GM12878 (cell line): ENCODE measurements at regions not wholly inside any gene's neighbourhood (a gene's known extent, or its start where the extent isn't known, plus 50 kb on each side); places are given as distances from the start of the nearest gene placed in this dataset.

Experiments used
- ATAC-seq: fragments of 200-7000 bp; cut with Tn5 transposase; 3 replicates; pipeline ENCODE4 v1.9.1; 2020; ENCODE audit warnings: mild to moderate bottlenecking, moderate library complexity
- BruUV-seq: library from RNA; stranded (reverse); fragments of 400-500 nt; replicated peaks from 2 replicates; lab custom pipeline; 2021; lab: Mats Ljungman, UMichigan
- CTCF ChIA-PET: fragments of 300-600 bp; sonication (Branson Sonifier 250); formaldehyde crosslinking; extraction: SDS; loops from one replicate; lab custom pipeline; 2021; ENCODE audit warnings: inconsistent platforms; lab: Yijun Ruan, JAX
- POLR2A ChIA-PET: fragments of 350-600 bp; formaldehyde crosslinking; extraction: SDS; loops from one replicate; lab custom pipeline; 2021; ENCODE audit warnings: inconsistent platforms; lab: Charles Lee
- RAD21 ChIA-PET: fragments of 300-600 bp; sonication (Branson Sonifier 250); formaldehyde crosslinking; loops from one replicate; lab custom pipeline; 2023; ENCODE audit warnings: antibody characterized with exemption; ENCODE audit not compliant: unreplicated experiment; lab: Charles Lee
- SMC1A ChIA-PET: fragments of 300-600 bp; sonication (Branson Sonifier 250); formaldehyde crosslinking; loops from one replicate; lab custom pipeline; 2023; ENCODE audit not compliant: unreplicated experiment, uncharacterized antibody; lab: Charles Lee
- DNase-seq: peaks from one replicate; pipeline ENCODE4 v3.0.0-alpha.2; 2011; ENCODE audit warnings: low read depth, low spot score
- FAIRE-seq: peaks from 3 replicates; lab custom pipeline; 2011; peaks lifted over from hg19 to GRCh38; lab: Jason Lieb, UNC
- H2AFZ ChIP-seq: 2 replicates; pipeline ENCODE4 v1.6.0; 2011; ENCODE audit warnings: low read depth, low read length, control low read depth; ENCODE audit not compliant: control insufficient read depth
- H3K27ac ChIP-seq: 2 replicates; pipeline ENCODE4 v1.5.1; 2011; ENCODE audit warnings: control low read depth; ENCODE audit not compliant: control insufficient read depth, insufficient read depth
- H3K27me3 ChIP-seq, 2 experiments: replicated peaks in 1 of 2; 2 replicates each; pipeline versions ENCODE4 v1.6.0 to v1.6.1; 2011; ENCODE audit warnings: low read length in 1 of 2; ENCODE audit not compliant: control insufficient read depth in 2 of 2, insufficient read depth in 2 of 2
- H3K36me3 ChIP-seq, 2 experiments: 2 replicates each; pipeline ENCODE4 v1.5.1; 2011; ENCODE audit warnings: low read length in 1 of 2; ENCODE audit not compliant: control insufficient read depth in 2 of 2, insufficient read depth in 2 of 2
- H3K4me1 ChIP-seq: 2 replicates; pipeline ENCODE4 v1.6.1; 2011; ENCODE audit warnings: mild to moderate bottlenecking, low read length, moderate library complexity, mixed read lengths; ENCODE audit not compliant: control insufficient read depth, insufficient read depth
- H3K4me2 ChIP-seq: 2 replicates; pipeline ENCODE4 v1.6.0; 2011; ENCODE audit warnings: control low read depth; ENCODE audit not compliant: control insufficient read depth, insufficient read depth
- H3K4me3 ChIP-seq: fragments of 200-600 bp; sonication (generic); 2 replicates; pipeline ENCODE4 v1.5.1; 2016
- H3K79me2 ChIP-seq: 2 replicates; pipeline ENCODE4 v1.6.0; 2011; ENCODE audit warnings: low read length; ENCODE audit not compliant: control insufficient read depth, insufficient read depth
- H3K9ac ChIP-seq: 2 replicates; pipeline ENCODE4 v1.8.0; 2011; ENCODE audit warnings: low read length, control low read depth, mixed read lengths; ENCODE audit not compliant: control insufficient read depth, insufficient read depth
- H3K9me3 ChIP-seq: replicated peaks from 3 replicates; pipeline ENCODE4 v1.5.1; 2011; ENCODE audit warnings: mild to moderate bottlenecking, low read length; ENCODE audit not compliant: control insufficient read depth, insufficient read depth
- H4K20me1 ChIP-seq: 2 replicates; pipeline ENCODE4 v1.6.0; 2011; ENCODE audit not compliant: control insufficient read depth, insufficient read depth
- CBX3 ChIP-seq: fragments of 200-600 bp; sonication (generic); IDR thresholded peaks from 2 replicates; pipeline ENCODE4 v1.6.1; 2016; ENCODE audit warnings: low read depth, borderline replicate concordance
- ETV6 ChIP-seq, 2 experiments: fragments of 450-650 bp in 1 of 2; IDR thresholded peaks in 1 of 2; conservative IDR thresholded peaks in 1 of 2; 2 replicates each; pipeline ENCODE4 v1.6.1; 2014; ENCODE audit warnings: antibody characterized with exemption in 1 of 2, borderline replicate concordance in 1 of 2, low read depth in 1 of 2, mild to moderate bottlenecking in 1 of 2, moderate library complexity in 1 of 2
- FOS ChIP-seq: IDR thresholded peaks from 3 replicates; pipeline ENCODE4 v1.6.1; 2011; ENCODE audit warnings: borderline replicate concordance; ENCODE audit not compliant: insufficient read length; ENCODE audit errors: extremely low read depth
- MTA2 ChIP-seq: fragments of 450-650 bp; IDR thresholded peaks from 2 replicates; pipeline ENCODE4 v1.6.1; 2016; ENCODE audit warnings: low read depth, mild to moderate bottlenecking, moderate library complexity
- MYC ChIP-seq: IDR thresholded peaks from 2 replicates; pipeline ENCODE4 v1.6.1; 2011; ENCODE audit warnings: mild to moderate bottlenecking, low read length, moderate library complexity, inconsistent platforms; ENCODE audit not compliant: insufficient read depth, insufficient replicate concordance, insufficient read length, severe bottlenecking
- NFYB ChIP-seq: IDR thresholded peaks from 2 replicates; pipeline ENCODE4 v1.6.1; 2011; ENCODE audit warnings: low read depth, mild to moderate bottlenecking, low read length, improper control_type of control experiment, moderate library complexity; ENCODE audit not compliant: insufficient read depth
- SMARCA5 ChIP-seq: fragments of 450-650 bp; IDR thresholded peaks from 2 replicates; pipeline ENCODE4 v1.6.1; 2017; ENCODE audit warnings: mild to moderate bottlenecking
- SUZ12 ChIP-seq: fragments of 200-600 bp; sonication (generic); IDR thresholded peaks from one replicate; pipeline ENCODE4 v1.6.1; 2018; ENCODE audit warnings: antibody characterized with exemption, mild to moderate bottlenecking; ENCODE audit not compliant: unreplicated experiment
- WGBS: methylation state at CpG from one replicate; pipeline ENCODE4 v1.1.6; 2016; ENCODE audit warnings: low lambda C conversion rate; ENCODE audit not compliant: insufficient replicate concordance, insufficient coverage; ENCODE audit errors: missing lambda C conversion rate; 5-methylcytosine and 5-hydroxymethylcytosine counted together
- in situ Hi-C: fragments of 300-500 bp; cut with MboI; formaldehyde crosslinking; loops from 9 replicates; pipeline ENCODE4 v1.14.3; 2018; ENCODE audit warnings: mixed read lengths
- intact Hi-C: fragments of 100-400 bp; cut with micrococcal nuclease; formaldehyde crosslinking; loops from one replicate; pipeline ENCODE4 v1.14.2; 2022; ENCODE audit not compliant: unreplicated experiment
- TF ChIP-seq, protein P1 (sequence below): IDR thresholded peaks from 2 replicates; pipeline ENCODE4 v1.6.1; 2012; ENCODE audit warnings: improper control_type of control experiment, low read depth, low read length; ENCODE audit not compliant: insufficient replicate concordance
- TF ChIP-seq, protein P2 (sequence below): IDR thresholded peaks from 2 replicates; pipeline ENCODE4 v1.6.1; 2012; ENCODE audit warnings: low read depth, low read length, improper control_type of control experiment
- TF ChIP-seq, protein P3 (sequence below): IDR thresholded peaks from 2 replicates; pipeline ENCODE4 v1.6.1; 2011; ENCODE audit warnings: borderline replicate concordance, low read depth, mild to moderate bottlenecking, moderate library complexity, mixed read lengths, low read length; ENCODE audit not compliant: insufficient read depth; ENCODE audit errors: extremely low read length

- H2AFZ ChIP-seq: no peak overlapping the region
- FAIRE-seq: no peak
- intact Hi-C loops: no loop called here
- ChIA-PET POLR2A (no interaction called here), SMC1A (no interaction called here), CTCF (no interaction called here), RAD21 (no interaction called here)
- no peak for ATAC-seq
- H3K4me2 ChIP-seq: no peak overlapping the region
- no peaks in the 10 kb centered on the region for H3K4me1 ChIP-seq
- WGBS: 18% methylated on average over 3 of the region's 3 CpGs
- TF ChIP-seq, protein P1, sequence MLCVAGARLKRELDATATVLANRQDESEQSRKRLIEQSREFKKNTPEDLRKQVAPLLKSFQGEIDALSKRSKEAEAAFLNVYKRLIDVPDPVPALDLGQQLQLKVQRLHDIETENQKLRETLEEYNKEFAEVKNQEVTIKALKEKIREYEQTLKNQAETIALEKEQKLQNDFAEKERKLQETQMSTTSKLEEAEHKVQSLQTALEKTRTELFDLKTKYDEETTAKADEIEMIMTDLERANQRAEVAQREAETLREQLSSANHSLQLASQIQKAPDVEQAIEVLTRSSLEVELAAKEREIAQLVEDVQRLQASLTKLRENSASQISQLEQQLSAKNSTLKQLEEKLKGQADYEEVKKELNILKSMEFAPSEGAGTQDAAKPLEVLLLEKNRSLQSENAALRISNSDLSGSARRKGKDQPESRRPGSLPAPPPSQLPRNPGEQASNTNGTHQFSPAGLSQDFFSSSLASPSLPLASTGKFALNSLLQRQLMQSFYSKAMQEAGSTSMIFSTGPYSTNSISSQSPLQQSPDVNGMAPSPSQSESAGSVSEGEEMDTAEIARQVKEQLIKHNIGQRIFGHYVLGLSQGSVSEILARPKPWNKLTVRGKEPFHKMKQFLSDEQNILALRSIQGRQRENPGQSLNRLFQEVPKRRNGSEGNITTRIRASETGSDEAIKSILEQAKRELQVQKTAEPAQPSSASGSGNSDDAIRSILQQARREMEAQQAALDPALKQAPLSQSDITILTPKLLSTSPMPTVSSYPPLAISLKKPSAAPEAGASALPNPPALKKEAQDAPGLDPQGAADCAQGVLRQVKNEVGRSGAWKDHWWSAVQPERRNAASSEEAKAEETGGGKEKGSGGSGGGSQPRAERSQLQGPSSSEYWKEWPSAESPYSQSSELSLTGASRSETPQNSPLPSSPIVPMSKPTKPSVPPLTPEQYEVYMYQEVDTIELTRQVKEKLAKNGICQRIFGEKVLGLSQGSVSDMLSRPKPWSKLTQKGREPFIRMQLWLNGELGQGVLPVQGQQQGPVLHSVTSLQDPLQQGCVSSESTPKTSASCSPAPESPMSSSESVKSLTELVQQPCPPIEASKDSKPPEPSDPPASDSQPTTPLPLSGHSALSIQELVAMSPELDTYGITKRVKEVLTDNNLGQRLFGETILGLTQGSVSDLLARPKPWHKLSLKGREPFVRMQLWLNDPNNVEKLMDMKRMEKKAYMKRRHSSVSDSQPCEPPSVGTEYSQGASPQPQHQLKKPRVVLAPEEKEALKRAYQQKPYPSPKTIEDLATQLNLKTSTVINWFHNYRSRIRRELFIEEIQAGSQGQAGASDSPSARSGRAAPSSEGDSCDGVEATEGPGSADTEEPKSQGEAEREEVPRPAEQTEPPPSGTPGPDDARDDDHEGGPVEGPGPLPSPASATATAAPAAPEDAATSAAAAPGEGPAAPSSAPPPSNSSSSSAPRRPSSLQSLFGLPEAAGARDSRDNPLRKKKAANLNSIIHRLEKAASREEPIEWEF: no peak
- TF ChIP-seq SUZ12 (no peak), MYC (no peak), NFYB (no peak), SMARCA5 (no peak), CBX3 (no peak), MTA2 (no peak), ETV6 (conservative IDR thresholded peaks at IDR 0.05 in 1 of 2, IDR thresholded peaks at IDR 0.05 in 1 of 2; ENCODE audit: borderline replicate concordance in 1 of 2, low read depth in 1 of 2) (no peak), FOS (no peak)
- TF ChIP-seq, protein P2, sequence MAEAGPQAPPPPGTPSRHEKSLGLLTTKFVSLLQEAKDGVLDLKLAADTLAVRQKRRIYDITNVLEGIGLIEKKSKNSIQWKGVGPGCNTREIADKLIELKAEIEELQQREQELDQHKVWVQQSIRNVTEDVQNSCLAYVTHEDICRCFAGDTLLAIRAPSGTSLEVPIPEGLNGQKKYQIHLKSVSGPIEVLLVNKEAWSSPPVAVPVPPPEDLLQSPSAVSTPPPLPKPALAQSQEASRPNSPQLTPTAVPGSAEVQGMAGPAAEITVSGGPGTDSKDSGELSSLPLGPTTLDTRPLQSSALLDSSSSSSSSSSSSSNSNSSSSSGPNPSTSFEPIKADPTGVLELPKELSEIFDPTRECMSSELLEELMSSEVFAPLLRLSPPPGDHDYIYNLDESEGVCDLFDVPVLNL: no peak
- TF ChIP-seq, protein P3, sequence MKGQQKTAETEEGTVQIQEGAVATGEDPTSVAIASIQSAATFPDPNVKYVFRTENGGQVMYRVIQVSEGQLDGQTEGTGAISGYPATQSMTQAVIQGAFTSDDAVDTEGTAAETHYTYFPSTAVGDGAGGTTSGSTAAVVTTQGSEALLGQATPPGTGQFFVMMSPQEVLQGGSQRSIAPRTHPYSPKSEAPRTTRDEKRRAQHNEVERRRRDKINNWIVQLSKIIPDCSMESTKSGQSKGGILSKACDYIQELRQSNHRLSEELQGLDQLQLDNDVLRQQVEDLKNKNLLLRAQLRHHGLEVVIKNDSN: no peak
- BruUV-seq: no TSS peak
- H3K27me3 ChIP-seq: no peaks in the 10 kb centered on the region
- no peaks in the 10 kb centered on the region for H3K79me2 ChIP-seq
- H3K27ac ChIP-seq: no peak overlapping the region
- H4K20me1 ChIP-seq: no peaks in the 10 kb centered on the region
- in situ Hi-C loops: no loop called here
- no peaks in the 10 kb centered on the region for H3K9me3 ChIP-seq
- H3K4me3 ChIP-seq: no peak overlapping the region
- H3K9ac ChIP-seq: no peak overlapping the region
- no peak for DNase-seq
- no peaks in the 10 kb centered on the region for H3K36me3 ChIP-seq
Measured at GRCh38 chrX:99782516-99783040, 627.5 kb downstream of the PCDH19 start.
